ENCODE measurements at regions not wholly inside any gene's neighbourhood (a gene's known extent, or its start where the extent isn't known, plus 50 kb on each side); places are given as distances from the start of the nearest gene placed in this dataset.
"Not testable (repeated sequence)": the region's sequence is repeated elsewhere in the genome, so short reads cannot be mapped to it uniquely, and the experiment has no call there.

GRCh38 chr2:89811295-89811694, 1119.8 kb downstream of the RPIA start:
- no peak for TF ChIP-seq CTCF (IDR thresholded peaks at IDR 0.05; ENCODE audit: extremely low read depth, low read depth, low read length)

GRCh38 chr2:89811910-89812309, 1120.4 kb downstream of the RPIA start:
- not testable (repeated sequence) for H3K4me2 ChIP-seq (ENCODE audit: insufficient read depth, low read length); H3K27ac ChIP-seq (ENCODE audit: low read depth, low read length); H3K27me3 ChIP-seq (ENCODE audit: insufficient read depth, low read length); H2AFZ ChIP-seq (ENCODE audit: low read length); H3K79me2 ChIP-seq (ENCODE audit: insufficient read depth, low read length); H3K36me3 ChIP-seq (ENCODE audit: insufficient read depth, low read length); DNase-seq (ENCODE audit: insufficient read length, low spot score, missing footprints); H3K4me1 ChIP-seq (ENCODE audit: insufficient read depth, low read length); H4K20me1 ChIP-seq (ENCODE audit: insufficient read depth, low read length); H3K4me3 ChIP-seq (ENCODE audit: insufficient read depth, low read length)
- H3K9me3 ChIP-seq (ENCODE audit: low read depth, low read length): peaks cover 36% of the 10 kb centered on the region

More at GRCh38 chr2:89811295-89811694, 1119.8 kb downstream of the RPIA start:
- H3K4me1 ChIP-seq (ENCODE audit: insufficient read depth, low read length): no peaks in the 10 kb centered on the region
- no peaks in the 10 kb centered on the region for H3K27me3 ChIP-seq (ENCODE audit: insufficient read depth, low read length)
- DNase-seq (ENCODE audit: insufficient read length, low spot score, missing footprints): no peak
- no peak overlapping the region for H3K4me2 ChIP-seq (ENCODE audit: insufficient read depth, low read length)
- no peak overlapping the region for H2AFZ ChIP-seq (ENCODE audit: low read length)
- H3K9me3 ChIP-seq (ENCODE audit: low read depth, low read length): peaks cover 36% of the 10 kb centered on the region
- no peaks in the 10 kb centered on the region for H4K20me1 ChIP-seq (ENCODE audit: insufficient read depth, low read length)
- no peaks in the 10 kb centered on the region for H3K79me2 ChIP-seq (ENCODE audit: insufficient read depth, low read length)
- H3K27ac ChIP-seq (ENCODE audit: low read depth, low read length): no peak overlapping the region
- no peaks in the 10 kb centered on the region for H3K36me3 ChIP-seq (ENCODE audit: insufficient read depth, low read length)
- H3K4me3 ChIP-seq (ENCODE audit: insufficient read depth, low read length): no peak overlapping the region

- not testable (repeated sequence) for H3K4me1 ChIP-seq (ENCODE audit: insufficient read depth, low read length); H3K27ac ChIP-seq (ENCODE audit: low read depth, low read length); H4K20me1 ChIP-seq (ENCODE audit: insufficient read depth, low read length); H3K27me3 ChIP-seq (ENCODE audit: insufficient read depth, low read length); H3K36me3 ChIP-seq (ENCODE audit: insufficient read depth, low read length); H3K4me3 ChIP-seq (ENCODE audit: insufficient read depth, low read length); H3K4me2 ChIP-seq (ENCODE audit: insufficient read depth, low read length); H3K79me2 ChIP-seq (ENCODE audit: insufficient read depth, low read length); DNase-seq (ENCODE audit: insufficient read length, low spot score, missing footprints); H2AFZ ChIP-seq (ENCODE audit: low read length)
- H3K9me3 ChIP-seq (ENCODE audit: low read depth, low read length): peaks cover 47% of the 10 kb centered on the region
Measured at GRCh38 chr2:89814359-89814758, 1122.9 kb downstream of the RPIA start.

- Histone ChIP-seq H2AFZ (ENCODE audit: low read length) (no peak overlapping the region), H3K9me3 (ENCODE audit: low read depth, low read length) (peaks cover 43% of the 10 kb centered on the region), H3K27me3 (ENCODE audit: insufficient read depth, low read length) (no peaks in the 10 kb centered on the region), H3K36me3 (ENCODE audit: insufficient read depth, low read length) (no peaks in the 10 kb centered on the region), H4K20me1 (ENCODE audit: insufficient read depth, low read length) (no peaks in the 10 kb centered on the region), H3K4me2 (ENCODE audit: insufficient read depth, low read length) (no peak overlapping the region), H3K27ac (ENCODE audit: low read depth, low read length) (no peak overlapping the region), H3K4me3 (ENCODE audit: insufficient read depth, low read length) (no peak overlapping the region), H3K4me1 (ENCODE audit: insufficient read depth, low read length) (no peaks in the 10 kb centered on the region), H3K79me2 (ENCODE audit: insufficient read depth, low read length) (no peaks in the 10 kb centered on the region)
- no peak for DNase-seq (ENCODE audit: insufficient read length, low spot score, missing footprints)
- no peak for TF ChIP-seq CTCF (IDR thresholded peaks at IDR 0.05; ENCODE audit: extremely low read depth, low read depth, low read length)
Measured at GRCh38 chr2:89818873-89819272, 1127.4 kb downstream of the RPIA start.

GRCh38 chr2:89819809-89820208, 1128.3 kb downstream of the RPIA start:
- no peak overlapping the region for H3K4me2 ChIP-seq (ENCODE audit: insufficient read depth, low read length)
- H3K36me3 ChIP-seq (ENCODE audit: insufficient read depth, low read length): no peaks in the 10 kb centered on the region
- no peaks in the 10 kb centered on the region for H3K79me2 ChIP-seq (ENCODE audit: insufficient read depth, low read length)
- no peak overlapping the region for H2AFZ ChIP-seq (ENCODE audit: low read length)
- TF ChIP-seq CTCF (IDR thresholded peaks at IDR 0.05; ENCODE audit: extremely low read depth, low read depth, low read length): no peak
- DNase-seq (ENCODE audit: insufficient read length, low spot score, missing footprints): no peak
- no peak overlapping the region for H3K27ac ChIP-seq (ENCODE audit: low read depth, low read length)
- H3K4me1 ChIP-seq (ENCODE audit: insufficient read depth, low read length): no peaks in the 10 kb centered on the region
- H3K9me3 ChIP-seq (ENCODE audit: low read depth, low read length): peaks cover 38% of the 10 kb centered on the region
- H3K4me3 ChIP-seq (ENCODE audit: insufficient read depth, low read length): no peak overlapping the region
- no peaks in the 10 kb centered on the region for H3K27me3 ChIP-seq (ENCODE audit: insufficient read depth, low read length)
- H4K20me1 ChIP-seq (ENCODE audit: insufficient read depth, low read length): no peaks in the 10 kb centered on the region

Data from osteoblast (primary cell).